Tibial artery (tissue), 4 donors: ENCODE measurements at regions not wholly inside any gene's neighbourhood (a gene's known extent, or its start where the extent isn't known, plus 50 kb on each side); places are given as distances from the start of the nearest gene placed in this dataset.

ENCODE experiments used
- DNase-seq, 2 donors: peaks; one replicate each; pipeline ENCODE4 v3.0.0-alpha.2; 2019
- H3K27ac ChIP-seq, 2 donors: fragments of 200-600 bp; sonication (generic) in 1 of 2; 1 replicate in 1 of 2; 2 replicates in 1 of 2; pipeline ENCODE4 v1.5.1; 2018 to 2019; ENCODE audit warnings: mild to moderate bottlenecking in 1 of 2
- H3K27me3 ChIP-seq, 2 donors: fragments of 200-600 bp; sonication (generic) in 1 of 2; one replicate each; pipeline versions ENCODE4 v1.5.1 to v1.6.0; 2016 to 2019
- H3K36me3 ChIP-seq, 3 donors: fragments of 200-600 bp; sonication (generic) in 2 of 3; one replicate each; pipeline ENCODE4 v1.5.1; 2016 to 2019; ENCODE audit warnings: mild to moderate bottlenecking in 2 of 3
- H3K4me1 ChIP-seq, 4 donors: fragments of 200-600 bp; sonication (generic) in 2 of 4; 1 replicate in 3 of 4; 2 replicates in 1 of 4; pipeline ENCODE4 v1.5.1; 2016 to 2019
- H3K4me3 ChIP-seq, 2 donors: fragments of 200-600 bp; sonication (generic) in 1 of 2; 1 replicate in 1 of 2; 2 replicates in 1 of 2; pipeline ENCODE4 v1.5.1; 2018 to 2019; ENCODE audit warnings: mild to moderate bottlenecking in 2 of 2
- H3K9me3 ChIP-seq, 3 donors: fragments of 200-600 bp; sonication (generic) in 1 of 3; one replicate each; pipeline ENCODE4 v1.5.1; 2016 to 2019
- intact Hi-C: fragments of 100-400 bp; cut with DNase I; formaldehyde crosslinking; loops from one replicate; pipeline ENCODE4 v1.15.0; 2023; ENCODE audit warnings: low total_unique reads
- TF ChIP-seq, protein P1 (sequence below), 2 experiments: fragments of 200-600 bp in 1 of 2; fragments of 450-650 bp in 1 of 2; IDR thresholded peaks; one replicate each; pipeline ENCODE4 v1.5.1; 2017 to 2019; ENCODE audit warnings: antibody characterized with exemption in 2 of 2, mild to moderate bottlenecking in 1 of 2, moderate library complexity in 1 of 2

DNA sequence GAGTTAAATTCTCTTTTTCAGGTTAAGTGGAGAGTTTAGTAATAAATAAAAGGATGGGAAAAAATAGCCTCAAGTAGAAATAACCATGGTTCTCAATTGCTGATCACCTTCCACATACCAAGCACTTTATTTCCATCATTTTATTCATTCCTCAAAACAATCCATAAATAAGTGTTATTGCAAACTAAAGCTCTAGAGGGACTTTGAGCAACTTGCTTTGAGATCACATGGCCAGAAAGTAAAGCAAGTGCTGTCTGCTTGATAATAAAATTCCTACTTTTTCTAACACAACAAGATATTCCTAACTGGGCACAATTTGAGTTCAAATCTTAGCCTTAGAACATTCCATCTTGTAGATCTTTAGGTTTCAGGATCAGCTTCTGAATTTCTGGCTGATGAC is 97.1 kb upstream of the C1orf87 start:
- no peaks in the 10 kb centered on the region for H3K36me3 ChIP-seq
- DNase-seq = no peak
- TF ChIP-seq, protein P1, sequence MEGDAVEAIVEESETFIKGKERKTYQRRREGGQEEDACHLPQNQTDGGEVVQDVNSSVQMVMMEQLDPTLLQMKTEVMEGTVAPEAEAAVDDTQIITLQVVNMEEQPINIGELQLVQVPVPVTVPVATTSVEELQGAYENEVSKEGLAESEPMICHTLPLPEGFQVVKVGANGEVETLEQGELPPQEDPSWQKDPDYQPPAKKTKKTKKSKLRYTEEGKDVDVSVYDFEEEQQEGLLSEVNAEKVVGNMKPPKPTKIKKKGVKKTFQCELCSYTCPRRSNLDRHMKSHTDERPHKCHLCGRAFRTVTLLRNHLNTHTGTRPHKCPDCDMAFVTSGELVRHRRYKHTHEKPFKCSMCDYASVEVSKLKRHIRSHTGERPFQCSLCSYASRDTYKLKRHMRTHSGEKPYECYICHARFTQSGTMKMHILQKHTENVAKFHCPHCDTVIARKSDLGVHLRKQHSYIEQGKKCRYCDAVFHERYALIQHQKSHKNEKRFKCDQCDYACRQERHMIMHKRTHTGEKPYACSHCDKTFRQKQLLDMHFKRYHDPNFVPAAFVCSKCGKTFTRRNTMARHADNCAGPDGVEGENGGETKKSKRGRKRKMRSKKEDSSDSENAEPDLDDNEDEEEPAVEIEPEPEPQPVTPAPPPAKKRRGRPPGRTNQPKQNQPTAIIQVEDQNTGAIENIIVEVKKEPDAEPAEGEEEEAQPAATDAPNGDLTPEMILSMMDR (IDR thresholded peaks at IDR 0.05) = no peak
- no peaks in the 10 kb centered on the region for H3K9me3 ChIP-seq
- H3K27ac ChIP-seq = no peak overlapping the region
- intact Hi-C loops = no loop called here
- no peaks in the 10 kb centered on the region for H3K27me3 ChIP-seq
- peaks cover 0 to 17% (median 0%) of the 10 kb centered on the region in 4 donors for H3K4me1 ChIP-seq
- H3K4me3 ChIP-seq = no peak overlapping the region

DNA sequence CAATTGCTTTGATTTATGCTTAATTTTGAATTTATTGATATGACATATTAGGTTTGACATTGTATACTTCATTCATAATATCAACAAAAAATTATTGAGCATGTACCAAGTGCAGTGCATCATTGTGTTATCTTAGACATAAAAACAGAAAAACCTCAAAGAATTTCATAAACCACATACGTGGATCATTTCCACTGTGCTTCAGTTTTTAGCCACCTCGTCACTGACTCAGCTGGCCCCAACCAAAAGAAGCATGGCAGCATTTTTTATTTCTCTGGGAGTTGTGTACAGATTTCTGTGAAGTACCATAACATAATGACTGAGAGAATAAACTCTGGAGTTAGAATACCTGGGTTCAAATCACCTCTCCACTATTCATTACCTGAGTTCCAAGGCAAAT is 95.6 kb upstream of the C1orf87 start:
- intact Hi-C loops = no loop called here
- no peaks in the 10 kb centered on the region for H3K27me3 ChIP-seq
- TF ChIP-seq, protein P1 (IDR thresholded peaks at IDR 0.05) = no peak
- H3K4me1 ChIP-seq = peaks cover 0 to 17% (median 0%) of the 10 kb centered on the region in 4 donors
- H3K36me3 ChIP-seq = no peaks in the 10 kb centered on the region
- DNase-seq = no peak
- H3K4me3 ChIP-seq = no peak overlapping the region
- no peaks in the 10 kb centered on the region for H3K9me3 ChIP-seq
- H3K27ac ChIP-seq = peak overlapping the region in 1 of 2 donors; percentile 24

DNA sequence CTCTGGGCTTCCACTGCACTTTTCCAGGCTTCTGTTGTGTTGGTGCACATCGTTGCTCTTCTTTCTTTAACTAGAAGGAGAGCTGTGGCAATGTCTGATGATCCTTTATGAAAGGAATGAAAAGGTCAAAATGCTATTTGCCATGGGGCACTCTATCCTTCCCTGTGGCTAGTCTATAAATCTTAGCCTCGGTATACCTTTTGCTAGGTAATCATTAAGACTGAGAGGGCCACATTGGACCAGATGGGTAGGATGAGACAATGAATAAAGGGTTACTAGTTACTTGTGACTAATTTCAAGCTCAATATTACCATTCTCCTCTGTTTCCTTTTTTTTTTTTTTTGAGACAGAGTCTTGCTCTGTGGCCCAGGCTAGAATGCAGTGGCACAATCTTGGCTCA is 89.4 kb upstream of the C1orf87 start:
- H3K27ac ChIP-seq = no peak overlapping the region
- no peak overlapping the region for H3K4me3 ChIP-seq
- H3K27me3 ChIP-seq = no peaks in the 10 kb centered on the region
- no peaks in the 10 kb centered on the region for H3K9me3 ChIP-seq
- DNase-seq = no peak
- TF ChIP-seq, protein P1 (IDR thresholded peaks at IDR 0.05) = no peak
- intact Hi-C loops = no loop called here
- H3K36me3 ChIP-seq = no peaks in the 10 kb centered on the region
- H3K4me1 ChIP-seq = peaks cover 0 to 11% (median 2%) of the 10 kb centered on the region in 4 donors

DNA sequence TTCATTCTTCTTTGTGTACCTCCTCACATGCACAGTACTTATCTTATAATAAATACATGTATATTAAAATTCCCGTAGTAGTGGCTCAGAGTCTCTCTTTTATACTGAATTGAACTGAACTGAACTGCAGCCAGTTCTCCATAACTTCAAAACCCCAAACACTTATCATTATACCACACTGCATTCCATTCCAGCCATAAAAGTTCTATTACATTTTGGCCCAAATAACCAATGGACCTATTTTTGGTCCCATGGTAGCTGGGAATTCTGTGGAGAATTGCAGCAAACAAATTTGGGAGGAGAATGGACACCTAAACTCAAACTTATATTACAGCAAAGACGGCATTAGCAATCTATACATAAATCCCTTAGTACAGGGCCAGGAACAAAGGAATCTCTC is 86.6 kb upstream of the C1orf87 start:
- DNase-seq = no peak
- Histone ChIP-seq H3K36me3 (no peaks in the 10 kb centered on the region), H3K27ac (no peak overlapping the region), H3K4me3 (no peak overlapping the region), H3K27me3 (no peaks in the 10 kb centered on the region), H3K4me1 (peaks cover 0 to 11% (median 2%) of the 10 kb centered on the region in 4 donors), H3K9me3 (no peaks in the 10 kb centered on the region)
- TF ChIP-seq, protein P1 (IDR thresholded peaks at IDR 0.05) = no peak
- intact Hi-C loops = no loop called here

DNA sequence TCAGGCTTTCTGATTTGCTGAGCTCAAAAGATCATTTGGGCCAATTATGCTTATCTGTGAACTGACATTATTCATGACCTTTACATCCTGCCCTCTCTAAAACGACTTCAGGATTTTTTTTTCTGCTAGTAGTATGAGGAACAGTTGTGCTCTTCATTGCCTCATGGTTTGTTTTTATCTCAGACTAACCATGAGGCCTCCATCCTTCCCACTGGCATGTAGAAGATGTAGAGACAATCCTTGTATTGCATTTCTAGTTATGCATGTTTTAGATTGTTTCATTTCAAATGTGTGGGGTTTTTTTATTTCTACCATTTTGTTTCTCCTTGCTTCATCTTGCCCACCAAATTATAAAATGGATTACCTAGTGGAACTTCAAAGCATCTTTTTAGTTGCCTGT is 82.8 kb upstream of the C1orf87 start:
- no peak overlapping the region for H3K27ac ChIP-seq
- no peak for DNase-seq
- no peak overlapping the region for H3K4me3 ChIP-seq
- H3K4me1 ChIP-seq = peaks cover 0 to 11% (median 2%) of the 10 kb centered on the region in 4 donors
- no peaks in the 10 kb centered on the region for H3K9me3 ChIP-seq
- no peaks in the 10 kb centered on the region for H3K27me3 ChIP-seq
- intact Hi-C loops = no loop called here
- no peaks in the 10 kb centered on the region for H3K36me3 ChIP-seq
- TF ChIP-seq, protein P1 (IDR thresholded peaks at IDR 0.05) = no peak

DNA sequence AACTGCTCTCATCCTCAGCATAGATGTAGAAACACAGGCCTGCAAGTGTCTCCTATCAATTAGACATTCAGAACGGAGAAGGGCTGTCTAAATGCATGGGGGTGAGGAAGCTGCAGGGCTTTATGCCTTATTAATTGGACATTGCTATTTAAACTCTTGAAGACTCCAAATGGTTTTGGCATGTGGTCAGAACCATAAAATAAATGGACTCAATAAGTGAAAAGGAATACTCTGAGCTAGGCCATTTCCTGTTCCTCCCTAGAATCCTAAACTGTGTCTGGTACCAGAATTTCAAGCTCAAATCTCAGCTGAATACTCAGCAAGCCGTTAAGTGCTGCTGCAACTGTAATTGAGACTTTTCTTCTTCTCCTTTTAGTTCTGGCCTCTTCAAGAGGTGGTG is 80.4 kb upstream of the C1orf87 start:
- H3K27ac ChIP-seq = no peak overlapping the region
- H3K27me3 ChIP-seq = no peaks in the 10 kb centered on the region
- H3K4me3 ChIP-seq = no peak overlapping the region
- intact Hi-C loops = no loop called here
- peaks cover 0 to 8% (median 2%) of the 10 kb centered on the region in 4 donors for H3K4me1 ChIP-seq
- no peaks in the 10 kb centered on the region for H3K36me3 ChIP-seq
- no peak for DNase-seq
- TF ChIP-seq, protein P1 (IDR thresholded peaks at IDR 0.05) = no peak
- H3K9me3 ChIP-seq = no peaks in the 10 kb centered on the region
